NCI-H1417 treated with DMSO at 0.1 percent for 48 hours (cell line): ENCODE measurements at regions not wholly inside any gene's neighbourhood (a gene's known extent, or its start where the extent isn't known, plus 50 kb on each side); places are given as distances from the start of the nearest gene placed in this dataset.
"Not testable (repeated sequence)": the region's sequence is repeated elsewhere in the genome, so short reads cannot be mapped to it uniquely, and the experiment has no call there.

Experiments
- DNase-seq: peaks from one replicate; lab custom pipeline; 2025; lab: John Stamatoyannopoulos, UW

DNA sequence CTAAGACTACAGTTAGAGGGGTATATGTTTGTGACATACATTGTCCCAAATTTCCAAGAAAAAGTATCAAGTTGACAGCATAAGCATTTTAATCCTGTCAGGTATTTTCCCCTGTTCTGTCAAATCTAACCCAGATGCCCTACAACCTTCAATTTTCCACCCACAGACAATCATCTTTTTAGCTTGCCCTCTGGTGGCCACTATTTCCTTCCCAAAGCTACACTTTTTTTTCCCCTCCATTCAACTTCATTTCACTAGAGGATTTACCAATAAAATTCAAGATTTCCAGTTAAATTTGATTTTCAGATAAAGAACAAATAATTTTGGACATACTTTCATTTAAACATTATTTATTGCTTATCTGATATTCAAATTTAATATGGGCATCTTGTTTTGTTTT is 286.6 kb downstream of the TENT5A start:
- DNase-seq, result no peak

DNA sequence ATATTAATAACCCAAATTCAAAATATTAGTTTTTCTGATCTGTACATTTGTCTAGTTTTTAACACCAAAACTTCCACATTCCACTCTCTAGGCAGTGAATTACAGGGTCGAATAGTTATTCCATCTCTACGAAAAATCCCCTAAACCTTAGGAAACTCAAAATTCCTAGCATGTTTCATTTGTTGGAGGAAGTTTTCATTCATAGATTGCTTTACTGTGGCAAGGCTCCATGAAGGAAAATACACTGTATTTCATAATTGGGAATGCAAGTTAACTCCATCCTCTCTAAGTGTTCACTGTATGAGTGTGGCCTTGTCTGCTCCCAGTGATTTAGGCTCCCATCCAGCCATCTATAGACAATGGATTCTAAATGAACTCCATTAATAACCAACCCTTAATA is 296.1 kb downstream of the TENT5A start:
- no peak for DNase-seq

DNA sequence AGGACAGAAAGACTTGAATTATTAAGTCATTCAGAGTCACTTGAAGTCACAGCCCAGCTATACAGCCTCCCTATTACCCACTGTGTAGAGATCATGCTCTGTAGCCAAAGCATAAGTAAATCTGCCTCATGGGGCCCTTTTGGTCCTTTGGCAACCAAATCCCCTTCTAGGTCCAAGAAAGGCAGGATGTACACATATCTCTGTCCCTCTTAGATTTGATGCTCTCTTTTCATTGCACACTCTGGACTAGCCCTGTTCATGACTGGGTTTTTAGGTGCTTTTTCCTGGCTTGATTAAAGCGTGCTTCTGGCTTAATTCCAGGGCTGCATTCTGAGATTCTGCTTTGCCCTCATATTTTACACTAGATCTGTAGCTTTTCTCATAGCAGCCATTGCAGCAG is 296.8 kb downstream of the TENT5A start:
- DNase-seq, result no peak

DNA sequence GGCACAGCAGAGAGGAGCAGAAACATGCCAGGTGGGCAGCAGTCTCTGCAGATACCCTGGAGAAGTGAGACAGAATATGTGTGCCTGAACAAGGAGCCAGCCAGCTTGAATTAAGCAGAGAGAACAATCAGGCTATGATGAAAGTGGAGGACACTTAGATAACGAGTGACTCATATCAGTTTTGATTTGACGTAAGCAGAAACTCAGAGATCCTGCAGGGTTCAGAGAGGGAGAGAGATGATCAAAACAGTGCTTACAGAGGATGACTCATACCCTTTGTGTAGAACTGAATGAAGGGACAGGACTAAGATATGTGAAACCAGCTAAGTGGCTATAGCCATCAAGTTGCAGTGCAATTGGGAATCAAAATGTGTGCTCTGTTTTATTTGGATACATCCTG is 300.7 kb downstream of the TENT5A start:
- no peak for DNase-seq

DNA sequence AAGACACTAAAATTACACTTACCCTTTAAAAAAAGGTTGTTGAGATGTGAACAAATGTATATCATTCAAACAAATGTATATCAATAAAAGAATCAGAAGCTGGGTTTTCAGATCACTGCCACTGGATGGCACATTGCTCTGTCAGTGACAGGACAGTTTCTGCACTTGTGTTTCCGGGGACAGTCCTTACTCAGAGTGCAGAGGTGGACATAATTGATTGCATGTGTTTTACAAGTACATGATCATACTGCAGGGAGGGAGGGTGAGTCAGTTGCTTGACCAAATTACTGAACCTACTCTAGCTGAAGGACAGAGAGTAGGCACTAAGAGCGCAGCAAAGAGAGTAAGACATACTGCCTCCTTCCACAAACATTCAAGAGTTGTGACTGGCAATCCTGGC is 302.3 kb downstream of the TENT5A start:
- DNase-seq, result no peak

DNA sequence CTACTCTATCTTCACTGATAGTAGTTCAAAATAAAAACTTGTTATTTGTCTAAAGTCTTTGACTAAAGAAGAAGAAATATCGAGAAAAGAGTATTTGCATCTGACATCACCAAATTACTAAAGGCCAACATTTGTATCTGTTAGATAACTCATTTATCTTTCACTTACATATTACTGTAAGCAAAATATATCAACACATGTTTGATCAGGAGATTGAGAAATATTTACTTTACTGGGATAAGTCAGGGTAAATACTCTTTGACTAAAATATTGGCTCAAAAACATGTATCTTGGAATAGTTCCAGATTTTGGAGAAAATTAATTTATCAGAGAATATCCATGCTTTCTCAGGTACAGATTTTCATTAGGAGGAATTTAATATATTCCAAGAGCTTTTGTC is 306.0 kb downstream of the TENT5A start:
- no peak for DNase-seq

DNA sequence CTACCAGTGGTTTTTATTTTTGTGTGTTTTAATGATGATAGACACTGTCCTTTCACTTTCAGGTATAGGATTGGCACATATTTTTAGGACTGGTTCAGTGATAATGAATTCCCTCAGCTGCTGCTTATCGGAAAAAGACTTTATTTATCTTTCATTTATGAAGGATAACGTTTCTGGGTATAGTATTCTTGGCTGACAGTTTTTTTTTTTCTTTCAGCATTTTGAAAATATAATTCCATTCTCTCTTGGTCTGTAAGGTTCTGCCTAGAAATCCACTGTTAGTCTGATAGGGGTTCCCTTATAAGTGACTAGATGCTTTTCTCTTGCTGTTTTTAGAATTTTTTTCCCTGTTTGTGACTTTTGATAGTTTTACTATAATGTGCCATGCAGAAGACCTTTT is 313.1 kb downstream of the TENT5A start:
- DNase-seq, result no peak

DNA sequence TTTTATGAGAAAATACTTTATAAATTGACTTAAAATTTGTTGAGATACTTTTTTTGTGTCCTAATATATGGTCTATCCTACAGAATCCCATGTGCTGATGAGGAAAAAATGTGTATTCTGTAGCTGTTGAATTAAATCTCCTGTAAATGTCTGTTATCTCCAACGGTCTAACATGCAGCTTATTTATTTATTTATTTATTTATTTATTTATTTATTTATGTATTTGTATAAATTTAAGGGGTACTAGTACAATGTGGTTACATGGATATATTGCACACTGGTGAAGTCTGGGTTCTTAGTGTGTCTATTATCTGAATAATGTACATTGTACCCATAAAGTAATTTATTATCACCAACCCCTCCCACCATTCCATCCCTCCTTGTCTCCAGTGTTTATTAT is 315.5 kb downstream of the TENT5A start:
- no peak for DNase-seq

DNA sequence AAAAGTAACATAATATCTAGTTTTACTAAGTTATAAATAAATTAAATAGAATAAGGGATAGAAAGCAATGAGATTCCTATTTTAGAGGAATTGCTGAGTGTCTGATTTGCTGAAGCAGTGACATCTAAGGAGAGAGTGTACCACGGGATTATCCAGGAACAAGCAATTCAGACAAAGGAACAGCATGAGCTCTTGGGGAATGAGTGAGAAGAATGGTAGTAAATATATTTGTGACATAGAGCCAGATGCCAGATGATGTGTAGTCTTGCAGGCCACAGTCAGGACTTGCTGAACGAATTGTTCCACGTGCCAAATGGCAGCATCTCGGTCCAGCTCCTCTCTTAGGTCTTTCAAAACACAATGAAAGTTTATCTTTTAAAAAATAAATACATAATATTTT is 339.2 kb downstream of the TENT5A start:
- DNase-seq, result no peak

DNA sequence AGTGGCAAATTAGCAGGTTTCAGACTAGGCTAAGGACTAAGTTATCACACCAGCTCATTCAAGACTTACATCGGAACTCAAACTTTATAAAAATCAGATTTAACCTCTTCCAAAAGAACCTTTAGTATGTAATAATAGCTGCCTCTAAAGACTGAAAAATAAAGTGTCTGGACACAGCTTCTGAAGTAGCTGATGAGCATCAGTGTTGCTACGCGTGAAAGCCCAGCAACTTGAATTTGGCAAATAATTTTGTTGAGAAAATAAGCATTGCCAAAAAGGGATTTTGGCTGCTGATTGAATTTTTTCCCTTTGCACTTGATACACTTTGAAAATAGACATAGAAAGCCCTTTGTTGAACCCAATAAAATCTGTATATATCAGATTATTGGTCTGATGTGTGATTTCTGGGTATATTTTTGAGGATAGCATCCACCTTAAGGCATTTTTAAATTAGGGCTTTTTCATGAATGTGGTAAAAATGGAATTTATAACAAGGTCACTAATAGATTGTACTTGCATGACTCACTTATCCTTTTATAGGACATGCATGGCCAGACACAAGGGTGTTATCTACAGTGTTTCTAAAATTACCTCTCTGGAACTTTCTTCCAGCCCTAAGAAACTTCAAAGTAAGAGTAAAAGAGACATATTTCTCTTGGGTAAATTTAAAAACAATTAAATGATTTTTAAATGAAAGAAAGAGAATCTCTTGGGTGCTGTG is 350.4 kb downstream of the TENT5A start:
- DNase-seq, result no peak

DNA sequence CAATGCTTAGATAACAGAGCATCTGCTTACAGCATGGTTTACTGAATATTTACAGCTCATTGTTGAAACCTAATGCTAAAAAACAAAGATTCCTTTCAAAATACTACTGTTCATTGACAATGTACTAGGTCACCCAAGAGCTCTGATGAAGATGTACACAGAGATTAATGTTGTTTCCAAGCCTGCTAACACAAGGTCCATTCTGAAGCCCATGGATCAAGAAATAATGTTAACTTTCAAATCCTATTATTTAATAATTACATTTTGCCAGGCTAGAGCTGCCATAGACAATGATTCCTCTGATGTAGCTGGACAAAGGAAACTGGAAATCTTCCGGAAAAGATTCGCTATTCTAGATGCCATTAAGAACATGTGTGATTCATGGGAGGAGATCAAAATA is 355.6 kb downstream of the TENT5A start:
- DNase-seq, result no peak

DNA sequence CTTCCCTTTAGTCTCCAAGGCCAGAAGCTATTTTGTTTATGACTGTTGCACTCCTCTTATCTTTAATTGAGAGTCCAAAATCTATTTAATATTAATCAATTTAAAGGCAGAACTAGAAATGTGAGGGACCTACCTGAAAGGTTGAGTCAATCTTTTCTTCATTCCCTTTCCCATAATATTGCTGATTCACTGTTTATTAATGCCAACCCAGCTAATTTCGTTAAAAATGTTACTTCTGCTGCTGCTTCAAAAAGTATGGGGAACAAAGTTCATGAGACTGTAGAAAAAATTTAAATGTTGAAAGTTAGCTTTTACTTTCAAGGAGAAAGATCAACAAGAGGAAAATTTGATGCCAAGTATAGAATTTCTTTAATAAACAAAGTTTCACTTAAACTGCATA is 365.3 kb downstream of the TENT5A start:
- DNase-seq, result no peak

DNA sequence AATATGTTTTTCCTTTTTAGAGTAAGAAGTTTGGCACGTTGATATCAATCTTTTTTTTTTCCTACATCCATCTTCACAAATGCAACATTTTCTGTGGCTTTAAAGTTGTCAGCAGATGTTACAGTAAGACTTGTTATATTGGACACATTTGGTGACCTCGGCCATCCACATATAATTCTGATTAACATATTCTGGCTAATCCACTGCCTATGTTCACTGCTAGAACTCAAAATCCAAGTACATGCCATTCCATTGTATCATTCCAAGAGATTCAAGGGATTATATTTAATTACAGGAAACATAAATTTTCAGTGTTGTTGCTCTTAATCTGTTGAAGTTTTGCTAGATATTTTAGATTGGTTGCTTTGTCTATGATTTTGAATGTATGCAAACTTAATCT is 367.6 kb downstream of the TENT5A start:
- no peak for DNase-seq

DNA sequence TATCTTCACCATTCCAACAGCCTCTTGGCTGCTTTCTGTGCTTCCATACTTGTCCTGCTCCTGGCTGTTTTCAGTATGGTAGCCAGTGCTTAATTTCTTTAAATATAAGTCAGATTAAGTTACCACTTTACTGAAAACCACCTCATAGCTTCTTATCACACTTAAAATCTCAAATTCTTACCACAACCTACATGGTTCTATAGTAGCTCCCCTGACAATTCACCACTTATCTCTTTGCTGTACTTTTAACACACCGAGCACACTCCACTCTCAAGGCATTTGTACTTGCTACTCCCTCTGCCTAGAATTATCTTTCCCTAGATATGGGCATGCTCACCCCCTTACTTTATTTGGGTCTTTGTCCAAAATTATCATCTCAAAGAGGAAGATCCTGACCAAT is 369.0 kb downstream of the TENT5A start:
- no peak for DNase-seq

DNA sequence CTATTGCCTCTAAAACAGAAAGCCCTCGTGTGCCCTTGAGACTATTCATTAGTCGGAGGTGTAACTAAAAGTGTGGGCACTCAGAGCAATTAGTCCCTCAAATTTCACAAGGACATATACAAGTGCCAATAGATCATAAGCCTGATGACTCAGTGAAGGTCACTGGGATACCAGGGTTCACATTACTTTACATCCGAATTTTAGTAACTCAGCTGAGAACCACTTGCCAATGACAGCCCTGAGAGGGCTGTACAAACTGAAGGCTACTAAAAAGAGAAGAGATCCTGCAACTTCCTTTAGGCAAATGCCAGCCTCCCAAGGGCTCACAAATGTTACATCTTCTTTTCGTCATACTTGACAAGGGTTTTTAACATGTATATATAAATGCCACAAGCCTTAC is 369.6 kb downstream of the TENT5A start:
- DNase-seq, result no peak

DNA sequence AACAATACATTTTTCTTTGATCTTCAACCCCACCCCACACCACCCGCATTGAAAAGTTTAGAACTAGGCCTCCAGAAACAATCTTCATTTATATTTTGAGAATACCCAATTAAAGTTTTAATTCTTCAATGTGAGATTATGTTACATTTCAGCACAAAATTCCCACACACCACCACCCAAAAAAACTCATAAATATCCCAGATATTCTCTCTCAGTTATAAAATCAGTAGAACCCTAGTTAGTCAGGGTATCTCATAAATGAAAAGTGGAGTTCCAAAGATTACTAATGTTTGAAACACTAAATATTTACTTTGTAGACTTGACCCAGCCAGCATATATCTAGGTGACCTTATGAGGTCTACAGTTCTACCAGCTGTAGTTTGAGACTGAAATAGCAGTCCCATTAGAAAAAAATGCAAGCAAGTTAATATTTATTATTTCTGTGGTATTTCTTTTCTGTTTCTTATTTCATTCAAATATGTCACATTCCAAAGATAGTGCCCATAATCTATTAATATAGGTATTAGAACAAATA is 371.0 kb downstream of the TENT5A start:
- no peak for DNase-seq

DNA sequence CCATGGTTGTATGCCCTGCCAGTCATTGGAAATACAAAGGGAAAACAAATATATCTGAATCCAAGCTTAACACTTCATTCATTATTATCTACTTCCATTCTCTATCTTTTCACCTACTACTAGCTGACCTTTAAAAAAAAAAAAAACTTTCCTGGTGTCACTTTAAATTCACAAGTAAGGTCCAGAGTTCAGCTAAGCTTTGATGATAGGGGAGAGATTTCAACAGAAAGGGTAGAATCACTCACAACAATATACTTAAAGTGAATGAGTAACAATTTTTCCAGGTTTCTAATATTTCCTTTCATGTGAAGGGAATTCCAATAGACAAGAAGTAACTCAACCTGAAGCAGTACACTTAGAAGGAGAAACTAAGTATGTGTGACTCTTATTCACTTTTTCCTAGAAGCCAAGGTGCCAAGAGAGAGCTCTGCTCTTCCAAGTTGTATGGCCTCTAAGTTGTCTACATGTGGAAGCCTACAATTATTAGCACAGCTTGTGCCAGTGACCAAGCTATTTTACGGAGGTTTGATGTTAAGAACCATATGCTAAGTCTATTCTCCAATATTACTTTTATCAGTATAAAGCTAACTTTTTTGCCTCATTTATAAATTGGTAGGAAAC is 371.7 kb downstream of the TENT5A start:
- no peak for DNase-seq

DNA sequence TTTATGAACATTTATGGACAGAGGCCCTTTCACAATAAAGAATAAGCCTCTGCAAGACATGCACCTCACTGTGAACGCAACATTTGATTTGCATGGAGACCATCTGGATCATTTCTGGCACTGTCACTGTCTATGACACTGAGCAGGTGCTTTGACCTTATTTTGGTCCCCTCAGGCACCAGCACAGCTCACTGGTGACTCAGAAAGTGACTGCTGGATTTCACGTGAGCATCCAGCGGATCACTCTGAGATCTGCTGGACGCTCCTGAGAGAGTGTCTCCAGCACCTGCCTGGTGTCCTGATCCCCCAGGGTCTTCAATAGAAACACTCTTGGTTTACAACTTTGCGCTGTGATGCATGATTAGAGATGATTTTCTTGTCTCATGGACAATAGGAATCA is 375.7 kb downstream of the TENT5A start:
- no peak for DNase-seq

DNA sequence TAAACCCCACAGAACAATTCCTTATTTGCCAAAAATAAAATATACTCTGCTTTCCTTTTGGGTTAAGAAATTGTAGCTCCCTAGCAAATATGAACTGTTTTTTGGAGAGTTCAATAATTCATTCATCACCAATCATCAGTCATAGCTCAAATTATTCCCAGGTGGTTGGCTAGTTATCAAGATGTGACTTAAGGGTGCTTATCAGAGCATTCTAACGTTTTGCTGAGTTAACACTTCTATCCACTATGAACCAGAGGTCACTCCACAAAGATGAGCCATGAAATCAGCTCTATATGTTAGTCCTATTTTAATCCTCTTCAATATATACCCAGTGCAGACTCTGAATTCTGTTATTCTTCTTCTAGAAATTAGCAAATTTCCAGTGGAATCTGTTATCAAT is 379.1 kb downstream of the TENT5A start:
- DNase-seq, result no peak

DNA sequence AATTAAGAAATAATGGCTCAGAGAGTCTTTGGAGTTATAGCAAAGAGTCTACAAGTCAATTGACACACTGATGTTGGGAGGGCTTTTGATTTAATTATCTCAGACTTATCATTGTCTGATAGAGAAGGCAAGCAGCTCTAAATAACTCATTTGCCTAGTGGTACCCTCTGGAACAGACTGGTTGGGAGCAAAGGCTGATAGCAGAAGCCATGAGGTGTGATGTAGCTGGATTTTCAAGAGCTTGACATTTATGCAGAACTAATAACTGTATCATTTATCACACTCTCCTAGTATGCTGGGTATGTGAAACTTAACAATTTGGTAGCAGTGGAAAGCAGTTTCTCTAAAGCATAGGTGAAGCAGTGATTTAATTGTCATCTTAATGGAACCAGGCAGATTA is 380.6 kb downstream of the TENT5A start:
- DNase-seq, result no peak

DNA sequence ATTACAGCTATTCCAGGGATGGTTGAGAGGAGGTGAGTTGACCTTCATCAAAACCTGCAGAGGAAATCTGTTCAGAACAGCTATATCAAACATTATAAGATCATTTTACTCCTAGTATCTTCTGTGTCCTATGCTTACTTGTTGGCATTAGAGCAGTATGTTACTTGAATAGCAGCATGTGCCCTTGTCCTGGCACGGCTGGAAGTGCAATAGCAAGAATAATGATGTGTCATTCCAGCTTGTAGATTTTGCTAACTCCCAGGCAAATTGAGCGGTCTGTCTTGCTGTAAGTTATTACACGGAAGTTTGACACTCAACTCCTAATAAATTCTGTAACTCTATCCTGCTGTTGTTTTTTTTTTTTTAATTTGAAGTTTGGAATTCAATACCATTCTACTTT is 385.5 kb downstream of the TENT5A start:
- DNase-seq, result no peak

DNA sequence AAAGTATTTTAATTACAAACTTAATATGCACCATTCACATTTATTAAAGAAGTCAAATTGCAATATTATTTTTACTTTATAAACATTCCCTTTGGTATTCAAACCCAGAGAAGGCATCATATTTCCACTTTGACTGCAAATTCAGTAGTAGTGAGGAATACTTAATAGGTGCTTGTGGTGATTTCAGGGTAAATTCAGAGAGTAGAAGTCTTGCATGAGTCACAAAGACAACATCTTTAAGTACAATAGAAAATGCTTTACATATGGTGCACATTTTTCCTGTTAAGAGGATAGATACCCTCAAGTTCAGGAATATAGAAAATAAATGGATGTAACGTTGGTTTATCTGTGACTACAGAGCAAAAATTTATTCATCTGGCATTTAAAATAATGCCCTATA is 390.2 kb downstream of the TENT5A start:
- DNase-seq, result no peak

DNA sequence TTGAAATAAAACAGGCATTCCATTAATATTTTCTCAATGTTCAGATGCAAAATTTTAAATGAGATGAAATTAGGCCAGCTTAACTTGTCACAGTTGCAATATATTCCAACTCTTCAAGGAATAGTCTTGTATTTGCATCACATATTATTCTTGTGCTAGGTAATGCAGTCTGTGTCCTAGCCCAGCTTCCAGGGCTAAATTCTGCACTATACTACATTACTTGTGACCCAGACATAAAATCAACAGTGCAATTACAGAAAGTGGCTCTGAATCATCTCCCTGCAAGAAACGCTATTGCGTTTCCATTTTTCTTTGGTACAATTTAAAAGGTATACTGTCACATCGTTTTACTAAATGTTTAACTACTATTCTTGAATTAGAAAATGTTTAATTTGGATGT is 399.2 kb downstream of the TENT5A start:
- no peak for DNase-seq

DNA sequence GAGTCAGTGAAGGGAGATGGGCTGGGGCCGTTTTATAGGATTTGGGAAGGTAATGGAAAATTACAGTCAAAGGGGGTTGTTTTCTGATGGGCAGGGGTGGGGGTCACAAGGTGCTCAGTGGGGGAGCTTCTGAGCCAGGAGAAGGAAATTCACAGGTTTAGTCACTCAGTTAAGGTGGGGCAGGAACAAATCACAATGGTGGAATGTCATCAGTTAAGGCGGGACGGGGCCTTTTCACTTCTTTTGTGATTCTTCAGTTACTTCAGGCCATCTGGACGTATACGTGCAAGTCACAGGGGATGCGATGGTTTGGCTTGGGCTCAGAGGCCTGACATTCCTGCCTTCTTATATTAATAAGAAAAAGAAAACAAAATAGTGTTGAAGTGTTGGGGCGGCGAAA is 408.5 kb downstream of the TENT5A start:
- DNase-seq, result not testable (repeated sequence)
